ENCODE measurements at regions not wholly inside any gene's neighbourhood (a gene's known extent, or its start where the extent isn't known, plus 50 kb on each side); places are given as distances from the start of the nearest gene placed in this dataset.

DNA sequence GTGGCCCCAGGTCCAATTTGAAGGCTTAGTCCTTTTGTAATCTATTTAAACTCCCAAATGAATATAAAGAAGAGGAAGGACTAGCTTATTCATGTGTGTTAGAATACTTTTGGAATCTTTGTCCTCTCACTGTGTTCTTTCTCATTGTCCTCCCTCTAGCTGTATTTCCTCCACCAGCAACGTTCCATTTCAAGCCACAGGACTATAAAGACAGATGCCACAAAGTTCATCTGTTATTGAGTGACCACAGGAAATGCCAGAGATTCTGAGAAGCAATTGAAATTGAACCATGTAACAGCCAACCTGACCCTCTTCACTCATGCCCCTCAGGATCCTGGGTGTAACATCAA lies 336.6 kb upstream of the API5 start:
- no peak for TF ChIP-seq POLR2A (IDR thresholded peaks at IDR 0.05)
- TF ChIP-seq, protein P1, sequence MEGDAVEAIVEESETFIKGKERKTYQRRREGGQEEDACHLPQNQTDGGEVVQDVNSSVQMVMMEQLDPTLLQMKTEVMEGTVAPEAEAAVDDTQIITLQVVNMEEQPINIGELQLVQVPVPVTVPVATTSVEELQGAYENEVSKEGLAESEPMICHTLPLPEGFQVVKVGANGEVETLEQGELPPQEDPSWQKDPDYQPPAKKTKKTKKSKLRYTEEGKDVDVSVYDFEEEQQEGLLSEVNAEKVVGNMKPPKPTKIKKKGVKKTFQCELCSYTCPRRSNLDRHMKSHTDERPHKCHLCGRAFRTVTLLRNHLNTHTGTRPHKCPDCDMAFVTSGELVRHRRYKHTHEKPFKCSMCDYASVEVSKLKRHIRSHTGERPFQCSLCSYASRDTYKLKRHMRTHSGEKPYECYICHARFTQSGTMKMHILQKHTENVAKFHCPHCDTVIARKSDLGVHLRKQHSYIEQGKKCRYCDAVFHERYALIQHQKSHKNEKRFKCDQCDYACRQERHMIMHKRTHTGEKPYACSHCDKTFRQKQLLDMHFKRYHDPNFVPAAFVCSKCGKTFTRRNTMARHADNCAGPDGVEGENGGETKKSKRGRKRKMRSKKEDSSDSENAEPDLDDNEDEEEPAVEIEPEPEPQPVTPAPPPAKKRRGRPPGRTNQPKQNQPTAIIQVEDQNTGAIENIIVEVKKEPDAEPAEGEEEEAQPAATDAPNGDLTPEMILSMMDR (IDR thresholded peaks at IDR 0.05): no peak

Data from uterus (tissue), 2 donors.